Gastrocnemius medialis (tissue), 4 donors: ENCODE measurements at regions not wholly inside any gene's neighbourhood (a gene's known extent, or its start where the extent isn't known, plus 50 kb on each side); places are given as distances from the start of the nearest gene placed in this dataset.
"Not testable (repeated sequence)": the region's sequence is repeated elsewhere in the genome, so short reads cannot be mapped to it uniquely, and the experiment has no call there.

Experiments
- ATAC-seq, 2 donors: fragments of 150-250 bp; one replicate each; pipeline ENCODE4 v1.9.1; 2016
- DNase-seq, 2 donors: peaks; one replicate each; pipeline ENCODE4 v3.0.0-alpha.2; 2019
- H3K27ac ChIP-seq, 4 donors: fragments of 200-600 bp; sonication (generic); 1 replicate in 1 of 4; 2 replicates in 3 of 4; pipeline ENCODE4 v1.5.1; 2016 to 2018; ENCODE audit warnings: mild to moderate bottlenecking in 2 of 4, moderate library complexity in 1 of 4
- H3K27me3 ChIP-seq, 3 donors: fragments of 200-600 bp; sonication (generic) in 2 of 3; 1 replicate in 1 of 3; 2 replicates in 2 of 3; pipeline versions ENCODE4 v1.5.1 to v1.6.0; 2016 to 2019; ENCODE audit warnings: mild to moderate bottlenecking in 1 of 3, moderate library complexity in 1 of 3
- H3K36me3 ChIP-seq, 2 donors: fragments of 200-600 bp; sonication (generic) in 1 of 2; one replicate each; pipeline ENCODE4 v1.5.1; 2017 to 2018
- H3K4me1 ChIP-seq, 2 donors: fragments of 200-600 bp; sonication (generic) in 1 of 2; one replicate each; pipeline ENCODE4 v1.5.1; 2016 to 2017; ENCODE audit warnings: mild to moderate bottlenecking in 2 of 2
- H3K4me3 ChIP-seq, 4 donors: fragments of 200-600 bp; sonication (generic) in 3 of 4; 1 replicate in 1 of 4; 2 replicates in 3 of 4; pipeline ENCODE4 v1.5.1; 2016 to 2019; ENCODE audit warnings: mild to moderate bottlenecking in 2 of 4
- H3K9me3 ChIP-seq, 3 donors: fragments of 200-600 bp; sonication (generic) in 2 of 3; 1 replicate in 1 of 3; 2 replicates in 2 of 3; pipeline ENCODE4 v1.5.1; 2016 to 2019
- POLR2A ChIP-seq, 2 donors: fragments of 450-650 bp; IDR thresholded peaks; one replicate each; pipeline ENCODE4 v1.6.1; 2017; ENCODE audit warnings: antibody characterized with exemption in 2 of 2, mild to moderate bottlenecking in 2 of 2, moderate library complexity in 2 of 2
- in situ Hi-C, 4 donors: fragments of 200-750 bp; cut with MboI; loops; one replicate each; pipeline versions ENCODE4 v1.15.0 to v1.8.0; 2017; ENCODE audit warnings: low sequenced_read_pairs in 4 of 4
- intact Hi-C: fragments of 100-400 bp; cut with DNase I; formaldehyde crosslinking; loops from one replicate; pipeline ENCODE4 v1.15.1; 2023; ENCODE audit warnings: low total_unique reads
- TF ChIP-seq, protein P1 (sequence below), 5 experiments: fragments of 450-650 bp in 3 of 5; fragments of 200-600 bp in 2 of 5; sonication (generic) in 2 of 5; IDR thresholded peaks in 4 of 5; conservative IDR thresholded peaks in 1 of 5; 1 replicate in 4 of 5; 2 replicates in 1 of 5; pipeline ENCODE4 v1.5.1; 2016 to 2019; ENCODE audit warnings: antibody characterized with exemption in 5 of 5, mild to moderate bottlenecking in 3 of 5, moderate library complexity in 3 of 5

- Histone ChIP-seq H3K36me3 (no peaks in the 10 kb centered on the region), H3K27ac (no peak overlapping the region), H3K4me3 (no peak overlapping the region), H3K4me1 (peaks cover 0 to 6% of the 10 kb centered on the region in 2 donors), H3K9me3 (no peaks in the 10 kb centered on the region), H3K27me3 (no peaks in the 10 kb centered on the region)
- in situ Hi-C loops = no loop called here
- DNase-seq = no peak
- intact Hi-C loops = no loop called here
- TF ChIP-seq, protein P1, sequence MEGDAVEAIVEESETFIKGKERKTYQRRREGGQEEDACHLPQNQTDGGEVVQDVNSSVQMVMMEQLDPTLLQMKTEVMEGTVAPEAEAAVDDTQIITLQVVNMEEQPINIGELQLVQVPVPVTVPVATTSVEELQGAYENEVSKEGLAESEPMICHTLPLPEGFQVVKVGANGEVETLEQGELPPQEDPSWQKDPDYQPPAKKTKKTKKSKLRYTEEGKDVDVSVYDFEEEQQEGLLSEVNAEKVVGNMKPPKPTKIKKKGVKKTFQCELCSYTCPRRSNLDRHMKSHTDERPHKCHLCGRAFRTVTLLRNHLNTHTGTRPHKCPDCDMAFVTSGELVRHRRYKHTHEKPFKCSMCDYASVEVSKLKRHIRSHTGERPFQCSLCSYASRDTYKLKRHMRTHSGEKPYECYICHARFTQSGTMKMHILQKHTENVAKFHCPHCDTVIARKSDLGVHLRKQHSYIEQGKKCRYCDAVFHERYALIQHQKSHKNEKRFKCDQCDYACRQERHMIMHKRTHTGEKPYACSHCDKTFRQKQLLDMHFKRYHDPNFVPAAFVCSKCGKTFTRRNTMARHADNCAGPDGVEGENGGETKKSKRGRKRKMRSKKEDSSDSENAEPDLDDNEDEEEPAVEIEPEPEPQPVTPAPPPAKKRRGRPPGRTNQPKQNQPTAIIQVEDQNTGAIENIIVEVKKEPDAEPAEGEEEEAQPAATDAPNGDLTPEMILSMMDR (IDR thresholded peaks at IDR 0.05 in 4 of 5, conservative IDR thresholded peaks at IDR 0.05 in 1 of 5) = no peak
- no peak for TF ChIP-seq POLR2A (IDR thresholded peaks at IDR 0.05)
- no peak for ATAC-seq
Observed at GRCh38 chr2:32874931-32875330, 71.8 kb upstream of the LTBP1 start.

GRCh38 chr2:32877587-32878510, 68.9 kb upstream of the LTBP1 start:
- in situ Hi-C loops = no loop called here
- DNase-seq = no peak
- no peaks in the 10 kb centered on the region for H3K27me3 ChIP-seq
- no peak for ATAC-seq
- H3K27ac ChIP-seq = peak overlapping the region in 2 of 4 donors; percentile 13 to 40
- H3K4me1 ChIP-seq = peaks cover 0 to 6% of the 10 kb centered on the region in 2 donors
- H3K4me3 ChIP-seq = no peak overlapping the region
- no peaks in the 10 kb centered on the region for H3K9me3 ChIP-seq
- intact Hi-C loops = no loop called here
- H3K36me3 ChIP-seq = no peaks in the 10 kb centered on the region
- no peak for TF ChIP-seq POLR2A (IDR thresholded peaks at IDR 0.05)
- TF ChIP-seq, protein P1 (IDR thresholded peaks at IDR 0.05 in 4 of 5, conservative IDR thresholded peaks at IDR 0.05 in 1 of 5) = no peak

- intact Hi-C loops, H3K4me3 ChIP-seq, H3K9me3 ChIP-seq, DNase-seq, H3K4me1 ChIP-seq, ATAC-seq, H3K36me3 ChIP-seq, H3K27ac ChIP-seq, in situ Hi-C loops, H3K27me3 ChIP-seq: not testable (repeated sequence)
Observed at GRCh38 chr2:32879943-32880342, 66.8 kb upstream of the LTBP1 start.

DNA sequence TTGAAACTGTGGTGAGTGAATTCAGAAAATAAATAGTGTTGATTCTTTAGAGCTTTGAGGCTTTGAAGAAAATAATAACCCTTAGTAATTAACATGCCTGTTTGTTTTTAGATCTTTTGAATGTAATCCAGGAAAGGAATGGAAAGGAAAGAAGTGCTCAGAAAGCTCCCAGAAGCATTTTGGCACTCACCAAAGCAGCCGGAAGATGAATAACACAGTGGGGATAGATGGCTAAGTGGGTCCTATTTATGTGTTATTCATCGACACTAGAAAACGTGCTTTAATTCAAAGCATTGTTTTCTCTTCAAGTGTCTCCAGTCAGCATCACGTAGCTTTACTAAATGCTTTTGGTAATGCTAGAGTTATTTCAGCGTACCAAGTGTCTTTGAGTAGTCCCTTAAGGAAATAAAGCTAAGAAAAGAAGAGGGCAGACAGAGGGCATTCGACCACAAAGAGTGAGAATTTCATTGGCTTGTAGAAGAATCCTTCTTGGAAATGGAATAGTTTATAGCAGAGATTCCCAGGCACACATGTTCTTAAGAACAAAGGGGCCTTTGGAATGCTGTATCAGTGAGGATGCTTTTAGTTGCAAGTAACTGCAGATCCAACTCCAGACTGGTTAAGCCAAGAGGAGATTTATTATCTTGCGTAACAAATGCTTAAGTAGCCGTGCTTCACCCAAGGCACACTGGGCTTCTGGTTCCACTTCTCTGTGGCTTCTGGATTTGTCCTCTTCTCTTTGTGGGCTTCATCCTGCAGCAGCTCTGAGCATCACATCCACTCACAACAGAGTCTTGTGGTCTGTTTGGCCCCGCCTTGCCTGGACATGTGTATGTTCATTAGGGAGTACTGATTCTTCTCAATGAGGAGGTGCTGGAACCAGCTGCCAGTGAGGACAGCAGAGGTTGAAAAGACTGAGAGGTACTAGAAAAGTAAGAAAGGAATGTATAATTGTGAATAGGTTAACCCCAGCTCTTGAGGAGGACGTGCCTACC, 63.6 kb upstream of the LTBP1 start:
- H3K27ac ChIP-seq = no peak overlapping the region
- H3K4me3 ChIP-seq = no peak overlapping the region
- peaks cover 0 to 4% (median 0%) of the 10 kb centered on the region in 3 donors for H3K9me3 ChIP-seq
- ATAC-seq (no peak), DNase-seq (no peak)
- TF ChIP-seq, protein P1 (IDR thresholded peaks at IDR 0.05 in 4 of 5, conservative IDR thresholded peaks at IDR 0.05 in 1 of 5) = no peak
- TF ChIP-seq POLR2A (IDR thresholded peaks at IDR 0.05) = no peak
- peaks cover 0 to under 1% of the 10 kb centered on the region in 2 donors for H3K4me1 ChIP-seq
- intact Hi-C loops = no loop called here
- H3K27me3 ChIP-seq = no peaks in the 10 kb centered on the region
- in situ Hi-C loops = no loop called here
- H3K36me3 ChIP-seq = no peaks in the 10 kb centered on the region

GRCh38 chr2:32884346-32884745, 62.4 kb upstream of the LTBP1 start:
- in situ Hi-C loops (no loop called here), intact Hi-C loops (no loop called here)
- no peaks in the 10 kb centered on the region for H3K4me1 ChIP-seq
- H3K27ac ChIP-seq = no peak overlapping the region
- DNase-seq (no peak), ATAC-seq (no peak)
- TF ChIP-seq, protein P1 (IDR thresholded peaks at IDR 0.05 in 4 of 5, conservative IDR thresholded peaks at IDR 0.05 in 1 of 5) = no peak
- TF ChIP-seq POLR2A (IDR thresholded peaks at IDR 0.05) = no peak
- H3K36me3 ChIP-seq = no peaks in the 10 kb centered on the region
- H3K9me3 ChIP-seq = peaks cover 0 to 4% (median 0%) of the 10 kb centered on the region in 3 donors
- no peak overlapping the region for H3K4me3 ChIP-seq
- H3K27me3 ChIP-seq = no peaks in the 10 kb centered on the region

GRCh38 chr2:32886397-32887055, 60.2 kb upstream of the LTBP1 start:
- intact Hi-C loops, H3K4me1 ChIP-seq, in situ Hi-C loops, ATAC-seq, H3K9me3 ChIP-seq, H3K27me3 ChIP-seq, DNase-seq, H3K27ac ChIP-seq, H3K36me3 ChIP-seq, H3K4me3 ChIP-seq: not testable (repeated sequence)
